CD8-positive, alpha-beta memory T cell (primary cell): ENCODE measurements at regions not wholly inside any gene's neighbourhood (a gene's known extent, or its start where the extent isn't known, plus 50 kb on each side); places are given as distances from the start of the nearest gene placed in this dataset.

Source experiments
- CTCF ChIA-PET: fragments of 350-600 bp; sonication (Branson Sonifier 250); formaldehyde crosslinking; loops from one replicate; lab custom pipeline; 2021; ENCODE audit warnings: antibody characterized with exemption; lab: Charles Lee
- POLR2A ChIA-PET: fragments of 350-600 bp; sonication (Branson Sonifier 250); formaldehyde crosslinking; loops from one replicate; lab custom pipeline; 2021; ENCODE audit warnings: antibody characterized with exemption; lab: Charles Lee
- DNase-seq, 5 donors: peaks; one replicate each; pipeline versions ENCODE4 v3.0.0 to v3.0.0-alpha.2; 2020 to 2022; ENCODE audit warnings: mixed read lengths in 1 of 5
- H3K27ac ChIP-seq: one replicate; pipeline ENCODE4 v1.7.0; 2013; ENCODE audit warnings: low read depth, mild to moderate bottlenecking, low read length, moderate library complexity
- H3K27me3 ChIP-seq: 2 replicates; pipeline ENCODE4 v1.7.0; 2013; ENCODE audit warnings: low read length, mild to moderate bottlenecking; ENCODE audit not compliant: insufficient read depth, poor library complexity, severe bottlenecking
- H3K36me3 ChIP-seq: 2 replicates; pipeline ENCODE4 v1.7.0; 2013; ENCODE audit warnings: mild to moderate bottlenecking, low read length, moderate library complexity; ENCODE audit not compliant: insufficient read depth
- H3K4me1 ChIP-seq: 2 replicates; pipeline ENCODE4 v1.7.0; 2013; ENCODE audit warnings: mild to moderate bottlenecking, low read length, moderate library complexity; ENCODE audit not compliant: insufficient read depth
- H3K4me3 ChIP-seq: 2 replicates; pipeline ENCODE4 v1.7.0; 2013; ENCODE audit warnings: mild to moderate bottlenecking, low read length
- H3K9me3 ChIP-seq: 2 replicates; pipeline ENCODE4 v1.7.0; 2013; ENCODE audit warnings: mild to moderate bottlenecking, low read length
- H3K27ac Mint-ChIP-seq, 8 donors: one replicate each; pipeline ENCODE4 v1.8.0; 2020 to 2021; ENCODE audit warnings: mixed read lengths in 8 of 8, mild to moderate bottlenecking in 6 of 8, inconsistent platforms in 3 of 8, moderate library complexity in 3 of 8
- H3K27me3 Mint-ChIP-seq, 2 donors: one replicate each; pipeline ENCODE4 v1.8.0; 2020 to 2021; ENCODE audit warnings: mixed read lengths in 2 of 2, mild to moderate bottlenecking in 1 of 2, moderate library complexity in 1 of 2
- H3K36me3 Mint-ChIP-seq, 3 donors: one replicate each; pipeline ENCODE4 v1.8.0; 2020 to 2021; ENCODE audit warnings: mixed read lengths in 3 of 3, inconsistent platforms in 1 of 3, mild to moderate bottlenecking in 1 of 3
- H3K4me1 Mint-ChIP-seq, 3 donors: one replicate each; pipeline ENCODE4 v1.8.0; 2020 to 2021; ENCODE audit warnings: mixed read lengths in 3 of 3, inconsistent platforms in 1 of 3, mild to moderate bottlenecking in 1 of 3
- H3K4me3 Mint-ChIP-seq, 7 donors: one replicate each; pipeline ENCODE4 v1.8.0; 2020 to 2021; ENCODE audit warnings: mixed read lengths in 7 of 7, mild to moderate bottlenecking in 6 of 7, moderate library complexity in 4 of 7, inconsistent platforms in 2 of 7
- H3K9me3 Mint-ChIP-seq, 5 donors: one replicate each; pipeline ENCODE4 v1.8.0; 2020 to 2022; ENCODE audit warnings: mixed read lengths in 5 of 5, mild to moderate bottlenecking in 3 of 5, moderate library complexity in 2 of 5, inconsistent platforms in 1 of 5

DNA sequence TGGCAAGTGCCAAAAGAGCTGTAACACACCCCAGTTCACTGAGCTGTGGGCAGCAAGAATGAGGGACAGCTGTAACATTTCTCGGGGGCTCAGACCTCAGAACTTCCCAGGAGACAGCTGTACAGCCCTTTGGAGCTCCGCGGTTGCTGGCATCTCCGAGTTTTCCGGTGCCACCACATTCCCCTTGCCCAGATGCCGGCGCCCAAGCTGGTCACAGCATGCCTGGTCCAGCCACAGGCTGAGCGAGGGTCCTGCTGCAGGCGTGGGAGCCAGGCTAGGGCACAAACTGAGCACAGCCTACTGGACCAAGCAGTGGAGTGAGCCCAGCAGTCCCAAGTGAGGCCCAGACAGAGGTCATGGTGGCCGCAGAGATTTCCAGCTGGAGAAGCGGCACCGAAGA, 797.7 kb upstream of the EDIL3 start:
- no peaks in the 10 kb centered on the region for H3K36me3 ChIP-seq
- H3K27ac ChIP-seq: no peak overlapping the region
- ChIA-PET POLR2A (no interaction called here), CTCF (interaction anchor here (1.3 kb wide), 1 partner anchor 11 kb away, joined by 3 read pairs; no protein-coding TSS in a partner anchor)
- Mint-ChIP-seq H3K27me3 (peaks cover 0 to 1% of the 10 kb centered on the region in 2 donors), H3K36me3 (no peaks in the 10 kb centered on the region), H3K9me3 (peaks cover 0 to 3% (median 2%) of the 10 kb centered on the region in 5 donors), H3K27ac (peak overlapping the region in 1 of 8 donors; percentile 67), H3K4me1 (no peaks in the 10 kb centered on the region), H3K4me3 (no peak overlapping the region)
- H3K4me1 ChIP-seq: no peaks in the 10 kb centered on the region
- DNase-seq: no peak
- H3K27me3 ChIP-seq: no peaks in the 10 kb centered on the region
- H3K4me3 ChIP-seq: no peak overlapping the region
- H3K9me3 ChIP-seq: no peaks in the 10 kb centered on the region

DNA sequence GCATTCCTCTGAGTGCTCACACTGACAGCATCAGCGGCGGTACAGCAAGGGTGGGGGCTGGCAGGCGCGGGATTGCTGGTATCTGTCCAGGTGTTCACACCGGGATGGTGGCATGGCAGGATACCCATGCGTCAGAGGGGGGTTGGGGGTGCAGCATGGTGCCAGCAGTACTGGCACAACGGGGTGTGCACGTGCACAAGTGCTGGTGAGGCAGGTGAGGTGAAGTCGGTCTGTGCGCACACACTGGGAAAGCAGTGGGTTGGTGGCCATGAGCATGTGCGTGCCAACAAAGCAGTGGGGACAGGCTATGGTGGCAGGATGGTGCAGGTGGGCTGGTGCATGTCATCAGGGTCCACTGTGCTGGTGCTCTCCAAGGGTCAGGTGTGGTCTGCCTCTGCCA, 819.6 kb upstream of the EDIL3 start:
- ChIA-PET CTCF (no interaction called here), POLR2A (no interaction called here)
- H3K27ac Mint-ChIP-seq: no peak overlapping the region
- no peaks in the 10 kb centered on the region for H3K27me3 Mint-ChIP-seq
- no peak overlapping the region for H3K4me3 ChIP-seq
- no peaks in the 10 kb centered on the region for H3K9me3 ChIP-seq
- no peaks in the 10 kb centered on the region for H3K36me3 Mint-ChIP-seq
- no peak overlapping the region for H3K4me3 Mint-ChIP-seq
- H3K4me1 Mint-ChIP-seq: no peaks in the 10 kb centered on the region
- H3K36me3 ChIP-seq: no peaks in the 10 kb centered on the region
- H3K27me3 ChIP-seq: no peaks in the 10 kb centered on the region
- H3K27ac ChIP-seq: no peak overlapping the region
- H3K9me3 Mint-ChIP-seq: peaks cover 3 to 7% (median 5%) of the 10 kb centered on the region in 5 donors
- H3K4me1 ChIP-seq: no peaks in the 10 kb centered on the region
- no peak for DNase-seq

DNA sequence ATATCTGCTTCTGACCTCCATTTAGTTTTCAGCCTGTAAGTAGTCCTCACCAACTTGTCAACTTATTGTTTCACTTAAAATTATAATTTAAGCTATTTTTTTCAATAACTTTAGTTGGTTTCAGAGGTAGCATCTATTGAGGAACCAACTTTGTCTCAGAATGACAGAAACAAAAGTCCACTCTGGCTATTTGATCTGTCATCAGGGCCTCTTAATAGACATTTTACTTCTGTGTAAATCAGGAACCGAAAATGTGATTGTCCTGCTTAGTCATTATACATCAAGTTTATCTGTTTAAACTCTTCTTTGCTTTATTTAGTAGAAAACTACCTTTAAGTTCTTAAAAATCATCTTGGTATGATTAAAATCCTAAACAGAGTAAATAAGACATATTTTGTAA, 820.8 kb upstream of the EDIL3 start:
- no peaks in the 10 kb centered on the region for H3K27me3 Mint-ChIP-seq
- Histone ChIP-seq H3K27ac (no peak overlapping the region), H3K9me3 (no peaks in the 10 kb centered on the region), H3K27me3 (no peaks in the 10 kb centered on the region), H3K4me1 (no peaks in the 10 kb centered on the region), H3K36me3 (no peaks in the 10 kb centered on the region), H3K4me3 (no peak overlapping the region)
- ChIA-PET CTCF (no interaction called here), POLR2A (no interaction called here)
- no peak overlapping the region for H3K27ac Mint-ChIP-seq
- no peaks in the 10 kb centered on the region for H3K4me1 Mint-ChIP-seq
- no peak overlapping the region for H3K4me3 Mint-ChIP-seq
- peaks cover 3 to 11% (median 5%) of the 10 kb centered on the region in 5 donors for H3K9me3 Mint-ChIP-seq
- DNase-seq: no peak
- no peaks in the 10 kb centered on the region for H3K36me3 Mint-ChIP-seq

DNA sequence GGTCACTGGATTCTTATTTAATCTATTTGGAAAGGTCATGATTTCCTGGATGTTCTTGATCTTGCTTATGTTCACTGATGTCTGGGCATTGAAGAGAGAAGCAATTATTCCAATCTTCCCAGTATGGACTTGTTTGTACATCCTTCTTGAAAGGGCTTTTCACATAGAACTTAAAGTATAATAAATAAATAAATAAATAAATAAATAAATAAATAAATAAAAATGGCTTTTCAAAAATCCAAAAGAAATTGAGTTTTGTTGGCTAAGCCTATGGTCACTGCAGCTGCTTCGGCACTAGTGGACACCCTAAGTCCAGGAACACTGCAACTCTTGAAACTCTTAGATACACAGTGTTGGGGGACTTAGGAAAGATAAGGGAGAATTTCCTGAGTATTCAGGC, 840.7 kb upstream of the EDIL3 start:
- H3K4me1 ChIP-seq: no peaks in the 10 kb centered on the region
- no peaks in the 10 kb centered on the region for H3K27me3 ChIP-seq
- no peak overlapping the region for H3K27ac ChIP-seq
- H3K9me3 ChIP-seq: no peaks in the 10 kb centered on the region
- no peak overlapping the region for H3K27ac Mint-ChIP-seq
- no peaks in the 10 kb centered on the region for H3K4me1 Mint-ChIP-seq
- POLR2A ChIA-PET: no interaction called here
- DNase-seq: no peak
- H3K36me3 ChIP-seq: no peaks in the 10 kb centered on the region
- H3K36me3 Mint-ChIP-seq: no peaks in the 10 kb centered on the region
- H3K9me3 Mint-ChIP-seq: peaks cover 3 to 26% (median 14%) of the 10 kb centered on the region in 5 donors
- H3K27me3 Mint-ChIP-seq: no peaks in the 10 kb centered on the region
- H3K4me3 Mint-ChIP-seq: no peak overlapping the region
- CTCF ChIA-PET: no interaction called here
- no peak overlapping the region for H3K4me3 ChIP-seq

DNA sequence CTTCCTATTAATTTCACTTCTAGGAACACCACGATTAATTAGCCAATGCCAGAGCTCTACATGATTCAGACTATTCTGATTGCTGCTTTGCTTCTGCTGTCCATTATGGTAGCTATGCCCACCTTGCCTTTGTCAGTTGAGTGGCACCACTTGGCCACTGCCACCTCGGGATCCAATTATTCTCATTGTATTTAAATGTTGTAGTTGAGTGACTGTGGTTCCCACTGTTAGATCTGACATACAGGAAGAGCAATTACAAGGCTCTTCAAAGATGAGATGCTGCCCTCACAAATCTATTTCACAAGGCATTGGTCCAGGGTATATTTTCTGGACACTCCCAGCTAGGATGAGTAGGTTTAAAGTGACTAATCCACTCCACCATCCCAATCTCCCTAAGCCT, 864.5 kb upstream of the EDIL3 start:
- ChIA-PET POLR2A (no interaction called here), CTCF (no interaction called here)
- Histone ChIP-seq H3K27ac (no peak overlapping the region), H3K4me3 (no peak overlapping the region), H3K27me3 (no peaks in the 10 kb centered on the region), H3K4me1 (no peaks in the 10 kb centered on the region), H3K36me3 (no peaks in the 10 kb centered on the region), H3K9me3 (no peaks in the 10 kb centered on the region)
- H3K4me1 Mint-ChIP-seq: no peaks in the 10 kb centered on the region
- no peak for DNase-seq
- peaks cover 2 to 14% (median 5%) of the 10 kb centered on the region in 5 donors for H3K9me3 Mint-ChIP-seq
- H3K27me3 Mint-ChIP-seq: no peaks in the 10 kb centered on the region
- no peaks in the 10 kb centered on the region for H3K36me3 Mint-ChIP-seq
- H3K27ac Mint-ChIP-seq: no peak overlapping the region
- H3K4me3 Mint-ChIP-seq: no peak overlapping the region

DNA sequence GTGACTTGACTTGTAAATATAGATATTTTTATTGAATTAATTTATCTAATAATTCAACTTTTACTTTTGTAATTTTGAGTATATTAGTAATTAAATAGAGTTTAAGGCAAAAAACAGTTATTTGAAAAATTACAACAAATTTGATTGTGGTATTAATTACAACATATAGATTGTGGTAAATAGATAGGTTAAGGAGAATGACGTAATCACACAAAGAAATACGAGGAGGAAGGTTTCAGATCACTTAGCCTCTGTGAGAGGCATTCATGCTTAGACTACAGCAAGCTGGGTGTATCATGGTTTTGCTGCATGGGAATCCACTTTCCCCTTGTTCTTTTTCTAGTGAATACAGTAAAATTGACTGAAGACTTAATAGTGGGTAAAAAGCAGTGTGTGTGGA, 878.4 kb upstream of the EDIL3 start:
- peaks cover 0 to 6% (median 3%) of the 10 kb centered on the region in 5 donors for H3K9me3 Mint-ChIP-seq

DNA sequence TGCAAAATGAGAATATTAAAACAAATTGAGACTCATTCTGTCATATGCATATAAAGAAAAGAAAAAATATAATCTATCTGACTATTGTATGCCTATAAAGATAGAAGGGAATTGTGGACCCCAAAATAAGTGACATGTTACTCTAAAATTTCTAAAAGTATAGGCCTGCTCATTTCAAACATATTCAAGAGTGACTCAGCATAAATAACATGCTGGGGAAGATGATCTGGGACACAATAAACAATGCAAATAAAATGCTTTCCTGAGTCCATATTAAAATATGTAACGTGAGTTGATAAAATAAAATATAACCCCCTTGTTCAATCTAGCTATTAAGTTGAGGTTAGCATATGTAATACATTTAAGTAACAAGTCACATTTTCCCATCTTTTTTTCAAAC, 882.0 kb upstream of the EDIL3 start:
- Mint-ChIP-seq H3K4me3 (no peak overlapping the region), H3K27ac (no peak overlapping the region), H3K4me1 (no peaks in the 10 kb centered on the region), H3K36me3 (no peaks in the 10 kb centered on the region), H3K9me3 (peaks cover 0 to 13% (median 3%) of the 10 kb centered on the region in 5 donors), H3K27me3 (no peaks in the 10 kb centered on the region)
- Histone ChIP-seq H3K27me3 (no peaks in the 10 kb centered on the region), H3K4me1 (no peaks in the 10 kb centered on the region), H3K27ac (no peak overlapping the region), H3K4me3 (no peak overlapping the region), H3K36me3 (no peaks in the 10 kb centered on the region), H3K9me3 (no peaks in the 10 kb centered on the region)
- ChIA-PET POLR2A (no interaction called here), CTCF (interaction anchor here (1.2 kb wide), 1 partner anchor 13 kb away, joined by 3 read pairs; no protein-coding TSS in a partner anchor)
- no peak for DNase-seq

More for the DNA sequence above, 878.4 kb upstream of the EDIL3 start:
- Histone ChIP-seq H3K4me3 (no peak overlapping the region), H3K4me1 (no peaks in the 10 kb centered on the region), H3K27ac (no peak overlapping the region), H3K27me3 (no peaks in the 10 kb centered on the region), H3K36me3 (no peaks in the 10 kb centered on the region), H3K9me3 (no peaks in the 10 kb centered on the region)
- Mint-ChIP-seq H3K4me1 (no peaks in the 10 kb centered on the region), H3K36me3 (no peaks in the 10 kb centered on the region), H3K4me3 (no peak overlapping the region), H3K27ac (no peak overlapping the region), H3K27me3 (no peaks in the 10 kb centered on the region)
- ChIA-PET POLR2A (no interaction called here), CTCF (no interaction called here)
- DNase-seq: no peak

DNA sequence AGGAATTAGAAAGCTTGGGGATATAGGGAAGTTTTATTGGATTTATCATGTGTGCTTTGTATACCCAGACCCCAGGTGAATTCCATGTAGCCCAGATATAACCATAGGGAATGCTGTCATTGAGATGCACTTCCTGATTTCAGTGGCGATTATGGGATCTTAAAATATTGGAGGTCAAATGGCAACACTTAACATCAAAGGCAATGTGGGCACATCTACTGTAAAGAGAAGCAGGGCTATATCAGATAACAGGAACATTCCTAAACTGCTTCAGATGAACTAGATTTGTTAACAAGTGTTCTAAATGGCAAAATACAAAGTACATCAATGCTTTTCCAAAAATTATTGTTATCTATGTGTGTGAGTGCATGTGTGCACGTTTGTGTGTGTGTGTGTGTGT, 883.5 kb upstream of the EDIL3 start:
- Histone ChIP-seq H3K4me3 (no peak overlapping the region), H3K27ac (no peak overlapping the region), H3K27me3 (no peaks in the 10 kb centered on the region), H3K36me3 (no peaks in the 10 kb centered on the region), H3K4me1 (no peaks in the 10 kb centered on the region), H3K9me3 (no peaks in the 10 kb centered on the region)
- Mint-ChIP-seq H3K4me3 (no peak overlapping the region), H3K9me3 (peaks cover 0 to 18% (median 3%) of the 10 kb centered on the region in 5 donors), H3K4me1 (no peaks in the 10 kb centered on the region), H3K27ac (no peak overlapping the region), H3K36me3 (no peaks in the 10 kb centered on the region), H3K27me3 (no peaks in the 10 kb centered on the region)
- CTCF ChIA-PET: no interaction called here
- POLR2A ChIA-PET: no interaction called here
- DNase-seq: no peak

DNA sequence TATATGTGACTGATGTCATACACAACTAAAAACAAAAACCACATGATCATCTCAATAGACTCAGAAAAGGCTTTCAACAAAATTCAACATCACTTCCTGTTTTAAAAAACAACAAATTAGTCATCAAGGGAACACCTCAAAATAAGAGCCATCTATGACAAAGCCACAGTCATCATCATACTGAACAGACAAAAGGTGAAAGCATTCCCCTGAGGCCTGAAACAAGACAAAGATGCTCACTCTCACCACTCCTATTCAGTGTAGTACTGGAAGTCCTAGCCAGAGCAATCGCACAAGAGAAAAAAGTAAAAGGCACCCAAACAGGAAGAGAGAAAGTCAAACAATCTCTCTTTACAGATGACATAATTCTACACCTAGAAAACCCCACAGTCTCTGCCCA, 893.5 kb upstream of the EDIL3 start:
- Mint-ChIP-seq H3K27ac (no peak overlapping the region), H3K36me3 (no peaks in the 10 kb centered on the region), H3K27me3 (no peaks in the 10 kb centered on the region), H3K9me3 (peaks cover 0 to 9% (median 7%) of the 10 kb centered on the region in 5 donors), H3K4me1 (no peaks in the 10 kb centered on the region), H3K4me3 (no peak overlapping the region)
- H3K27ac ChIP-seq: no peak overlapping the region
- DNase-seq: no peak
- ChIA-PET CTCF (no interaction called here), POLR2A (no interaction called here)
- H3K4me1 ChIP-seq: no peaks in the 10 kb centered on the region
- H3K27me3 ChIP-seq: no peaks in the 10 kb centered on the region
- no peaks in the 10 kb centered on the region for H3K9me3 ChIP-seq
- H3K4me3 ChIP-seq: no peak overlapping the region
- no peaks in the 10 kb centered on the region for H3K36me3 ChIP-seq
